ENCODE measurements at regions not wholly inside any gene's neighbourhood (a gene's known extent, or its start where the extent isn't known, plus 50 kb on each side); places are given as distances from the start of the nearest gene placed in this dataset.

GRCh38 chr20:52465991-52466390 is 274.4 kb upstream of the ZFP64 start:
- no peak overlapping the region for H2BK15ac ChIP-seq (ENCODE audit: low read length)
- H3K56ac ChIP-seq (replicated peaks; ENCODE audit: insufficient read length, low read depth, low read length) = no peak overlapping the region
- no peak overlapping the region for H2AFZ ChIP-seq (ENCODE audit: low read length)
- FAIRE-seq (no peak), DNase-seq (ENCODE audit: low read depth in 1 of 2, low spot score in 2 of 2) (no peak)
- H3K79me1 ChIP-seq (ENCODE audit: low read depth, low read length) = no peaks in the 10 kb centered on the region
- no peaks in the 10 kb centered on the region for H3K23me2 ChIP-seq (ENCODE audit: low read depth, low read length)
- no peaks in the 10 kb centered on the region for H3K36me3 ChIP-seq (ENCODE audit: control insufficient read depth in 2 of 4, insufficient read depth in 4 of 4, low read length in 3 of 4)
- H3K23ac ChIP-seq (ENCODE audit: insufficient read length) = no peak overlapping the region
- no peaks in the 10 kb centered on the region for H3K79me2 ChIP-seq (ENCODE audit: control insufficient read depth in 1 of 2, insufficient read depth in 2 of 2, low read length in 2 of 2)
- H3K4me3 ChIP-seq (ENCODE audit: extremely low read depth in 1 of 4, insufficient read depth in 2 of 4, low read depth in 3 of 4, low read length in 4 of 4) = no peak overlapping the region
- no peaks in the 10 kb centered on the region for H3K27me3 ChIP-seq (replicated peaks in 1 of 4; ENCODE audit: control insufficient read depth in 3 of 4, extremely low read depth in 1 of 4, insufficient read depth in 3 of 4, low read length in 3 of 4)
- no peak overlapping the region for H4K91ac ChIP-seq (replicated peaks; ENCODE audit: insufficient read length, low read length)
- H3K4me2 ChIP-seq (ENCODE audit: insufficient read depth in 1 of 2, low read depth in 2 of 2, low read length in 2 of 2) = no peak overlapping the region
- no peak overlapping the region for H2BK20ac ChIP-seq (ENCODE audit: low read length)
- no peaks in the 10 kb centered on the region for H3K9me3 ChIP-seq (ENCODE audit: insufficient read depth in 2 of 2, low read depth in 1 of 2, low read length in 1 of 2)
- no peak overlapping the region for H2AK5ac ChIP-seq (ENCODE audit: low read depth, low read length)
- TF ChIP-seq ATF3 (IDR thresholded peaks at IDR 0.05; ENCODE audit: insufficient read depth, low read depth, low read length) (no peak), POLR2AphosphoS5 (IDR thresholded peaks at IDR 0.05; ENCODE audit: low read depth, low read length) (no peak), EGR1 (IDR thresholded peaks at IDR 0.05; ENCODE audit: borderline replicate concordance, low read depth, low read length) (no peak)
- no peak overlapping the region for H3K4ac ChIP-seq (replicated peaks; ENCODE audit: insufficient read length, low read depth, low read length)
- no peaks in the 10 kb centered on the region for H4K20me1 ChIP-seq (replicated peaks in 1 of 2; ENCODE audit: control insufficient read depth in 1 of 2, insufficient read depth in 2 of 2, low read length in 2 of 2)
- no peak overlapping the region for H3K27ac ChIP-seq (ENCODE audit: low read depth, low read length)
- H3K18ac ChIP-seq (ENCODE audit: extremely low read depth, low read length) = no peak overlapping the region
- no peaks in the 10 kb centered on the region for H3K4me1 ChIP-seq (replicated peaks in 1 of 4; ENCODE audit: control insufficient read depth in 3 of 4, insufficient read depth in 4 of 4, low read length in 3 of 4)
- POLR2A ChIA-PET (ENCODE audit: partially characterized antibody) = no interaction called here
- H4K5ac ChIP-seq (ENCODE audit: insufficient read length, low read depth, low read length) = no peak overlapping the region
- no peak overlapping the region for H3K14ac ChIP-seq (ENCODE audit: insufficient read length)
- H4K8ac ChIP-seq (ENCODE audit: extremely low read depth, insufficient read depth, low read length) = no peak overlapping the region
- no peak overlapping the region for H3K9ac ChIP-seq (replicated peaks in 1 of 4; ENCODE audit: extremely low read depth in 1 of 4, low read depth in 3 of 4, low read length in 3 of 4)
- no peak overlapping the region for H2BK120ac ChIP-seq (replicated peaks; ENCODE audit: low read depth, low read length)
- WGBS, 2 experiments (ENCODE audit: extremely low coverage in 1 of 2, insufficient coverage in 1 of 2, insufficient read length in 1 of 2, insufficient replicate concordance in 2 of 2, low coverage in 1 of 2, low lambda C conversion rate in 2 of 2, missing lambda C conversion rate in 1 of 2) = 86% methylated on average over 6 of the region's 6 CpGs; no CpG with 5 or more reads in 1 of the 2 experiments
- no peak overlapping the region for H2BK12ac ChIP-seq (ENCODE audit: low read depth, low read length)
- H2BK5ac ChIP-seq (ENCODE audit: low read depth, low read length) = no peak overlapping the region
- CTCF ChIA-PET (ENCODE audit: partially characterized antibody) = interaction anchor here (0.6 kb wide), 1 partner anchor 133 kb away, joined by 3 read pairs; no protein-coding TSS in a partner anchor

Data from H1 (cell line).